ENCODE measurements at regions not wholly inside any gene's neighbourhood (a gene's known extent, or its start where the extent isn't known, plus 50 kb on each side); places are given as distances from the start of the nearest gene placed in this dataset.

GRCh38 chr5:77852068-77852513, 76.0 kb upstream of the TBCA start:
- peaks cover 4% of the 10 kb centered on the region for H3K4me1 ChIP-seq (ENCODE audit: control insufficient read depth, extremely low read depth, insufficient read depth, low read length)
- no peaks in the 10 kb centered on the region for H3K36me3 ChIP-seq (ENCODE audit: control insufficient read depth in 2 of 2, extremely low read depth in 1 of 2, insufficient read depth in 2 of 2, low read length in 2 of 2)
- H3K79me2 ChIP-seq (ENCODE audit: control insufficient read depth, insufficient read depth, low read length) = no peaks in the 10 kb centered on the region
- no peak overlapping the region for H3K27ac ChIP-seq (ENCODE audit: control insufficient read depth, insufficient read depth, low read length)
- H3K9me3 ChIP-seq (ENCODE audit: control insufficient read depth, low read depth, low read length) = no peaks in the 10 kb centered on the region
- H3K9ac ChIP-seq (ENCODE audit: control insufficient read depth, extremely low read depth, insufficient read depth, low read length) = no peak overlapping the region
- peak overlapping the region in 2 of 3 experiments; percentile 14 to 65 for H3K4me3 ChIP-seq (ENCODE audit: control insufficient read depth in 2 of 3, extremely low read depth in 1 of 3, insufficient read depth in 2 of 3, low read depth in 1 of 3, low read length in 3 of 3)
- DNase-seq (ENCODE audit: low read depth, low spot score) = no peak
- H4K20me1 ChIP-seq (ENCODE audit: control insufficient read depth, extremely low read depth, insufficient read depth, low read length) = no peaks in the 10 kb centered on the region
- peak overlapping the region; percentile 74 for H3K4me2 ChIP-seq (ENCODE audit: control insufficient read depth, extremely low read depth, insufficient read depth, low read depth, low read length)
- TF ChIP-seq EZH2 (IDR thresholded peaks at IDR 0.05; ENCODE audit: low read length) = no peak
- TF ChIP-seq CTCF (optimal IDR thresholded peaks at IDR 0.05 in 1 of 3, IDR thresholded peaks at IDR 0.05 in 1 of 3, conservative IDR thresholded peaks at IDR 0.05 in 1 of 3; ENCODE audit: extremely low read depth in 1 of 3, insufficient read depth in 2 of 3, low read length in 3 of 3) = no peak
- H3K27me3 ChIP-seq (ENCODE audit: control insufficient read depth, extremely low read depth, insufficient read depth, low read length) = peaks cover 54% of the 10 kb centered on the region
- FAIRE-seq = no peak
- H2AFZ ChIP-seq (ENCODE audit: control insufficient read depth, low read length) = no peak overlapping the region
- no peaks in the 10 kb centered on the region for H3K9me1 ChIP-seq (ENCODE audit: control insufficient read depth, extremely low read depth, insufficient read depth, low read length)
- dilution Hi-C loops (cut with MboI; ENCODE audit: extremely low pct_ligation_motif_present, low sequenced_read_pairs) = no loop called here

GRCh38 chr5:77851176-77852067, 75.3 kb upstream of the TBCA start:
- Histone ChIP-seq H3K9ac (ENCODE audit: control insufficient read depth, extremely low read depth, insufficient read depth, low read length) (no peak overlapping the region), H3K4me3 (ENCODE audit: control insufficient read depth in 2 of 3, extremely low read depth in 1 of 3, insufficient read depth in 2 of 3, low read depth in 1 of 3, low read length in 3 of 3) (peak overlapping the region; percentile 14 to 65 (median 14)), H3K36me3 (ENCODE audit: control insufficient read depth in 2 of 2, extremely low read depth in 1 of 2, insufficient read depth in 2 of 2, low read length in 2 of 2) (no peaks in the 10 kb centered on the region), H3K4me2 (ENCODE audit: control insufficient read depth, extremely low read depth, insufficient read depth, low read depth, low read length) (peak overlapping the region; percentile 74), H2AFZ (ENCODE audit: control insufficient read depth, low read length) (peak overlapping the region; percentile 33), H3K27me3 (ENCODE audit: control insufficient read depth, extremely low read depth, insufficient read depth, low read length) (peaks cover 58% of the 10 kb centered on the region), H3K4me1 (ENCODE audit: control insufficient read depth, extremely low read depth, insufficient read depth, low read length) (peaks cover 4% of the 10 kb centered on the region), H3K79me2 (ENCODE audit: control insufficient read depth, insufficient read depth, low read length) (no peaks in the 10 kb centered on the region), H3K9me1 (ENCODE audit: control insufficient read depth, extremely low read depth, insufficient read depth, low read length) (no peaks in the 10 kb centered on the region), H3K9me3 (ENCODE audit: control insufficient read depth, low read depth, low read length) (no peaks in the 10 kb centered on the region), H4K20me1 (ENCODE audit: control insufficient read depth, extremely low read depth, insufficient read depth, low read length) (no peaks in the 10 kb centered on the region), H3K27ac (ENCODE audit: control insufficient read depth, insufficient read depth, low read length) (no peak overlapping the region)
- no peak for TF ChIP-seq CTCF (optimal IDR thresholded peaks at IDR 0.05 in 1 of 3, IDR thresholded peaks at IDR 0.05 in 1 of 3, conservative IDR thresholded peaks at IDR 0.05 in 1 of 3; ENCODE audit: extremely low read depth in 1 of 3, insufficient read depth in 2 of 3, low read length in 3 of 3)
- TF ChIP-seq EZH2 (IDR thresholded peaks at IDR 0.05; ENCODE audit: low read length) = peak; percentile 83
- DNase-seq (ENCODE audit: low read depth, low spot score) = no peak
- dilution Hi-C loops (cut with MboI; ENCODE audit: extremely low pct_ligation_motif_present, low sequenced_read_pairs) = no loop called here
- FAIRE-seq = no peak

All from keratinocyte (primary cell).